Memory B cell (primary cell): ENCODE measurements at regions not wholly inside any gene's neighbourhood (a gene's known extent, or its start where the extent isn't known, plus 50 kb on each side); places are given as distances from the start of the nearest gene placed in this dataset.
"Not testable (repeated sequence)": the region's sequence is repeated elsewhere in the genome, so short reads cannot be mapped to it uniquely, and the experiment has no call there.

Source experiments
- ATAC-seq: fragments of 150-1000 bp; cut with Tn5 transposase; 2 replicates; pipeline ENCODE4 v1.10.0; 2021; ENCODE audit warnings: low read depth, mild to moderate bottlenecking, moderate library complexity
- DNase-seq, 2 donors: peaks; one replicate each; pipeline ENCODE4 v3.0.0; 2022; ENCODE audit warnings: low spot score in 2 of 2
- H3K27ac Mint-ChIP-seq: one replicate; pipeline ENCODE4 v1.8.0; 2022; ENCODE audit warnings: mild to moderate bottlenecking, moderate library complexity, mixed read lengths
- H3K27me3 Mint-ChIP-seq: one replicate; pipeline ENCODE4 v1.8.0; 2022; ENCODE audit warnings: mixed read lengths
- H3K36me3 Mint-ChIP-seq: one replicate; pipeline ENCODE4 v1.8.0; 2022; ENCODE audit warnings: mild to moderate bottlenecking, mixed read lengths
- H3K4me1 Mint-ChIP-seq: one replicate; pipeline ENCODE4 v1.8.0; 2022; ENCODE audit warnings: mixed read lengths
- H3K4me3 Mint-ChIP-seq: one replicate; pipeline ENCODE4 v1.8.0; 2022; ENCODE audit warnings: mild to moderate bottlenecking, moderate library complexity, mixed read lengths
- H3K9me3 Mint-ChIP-seq: one replicate; pipeline ENCODE4 v1.8.0; 2022; ENCODE audit warnings: mixed read lengths

DNA sequence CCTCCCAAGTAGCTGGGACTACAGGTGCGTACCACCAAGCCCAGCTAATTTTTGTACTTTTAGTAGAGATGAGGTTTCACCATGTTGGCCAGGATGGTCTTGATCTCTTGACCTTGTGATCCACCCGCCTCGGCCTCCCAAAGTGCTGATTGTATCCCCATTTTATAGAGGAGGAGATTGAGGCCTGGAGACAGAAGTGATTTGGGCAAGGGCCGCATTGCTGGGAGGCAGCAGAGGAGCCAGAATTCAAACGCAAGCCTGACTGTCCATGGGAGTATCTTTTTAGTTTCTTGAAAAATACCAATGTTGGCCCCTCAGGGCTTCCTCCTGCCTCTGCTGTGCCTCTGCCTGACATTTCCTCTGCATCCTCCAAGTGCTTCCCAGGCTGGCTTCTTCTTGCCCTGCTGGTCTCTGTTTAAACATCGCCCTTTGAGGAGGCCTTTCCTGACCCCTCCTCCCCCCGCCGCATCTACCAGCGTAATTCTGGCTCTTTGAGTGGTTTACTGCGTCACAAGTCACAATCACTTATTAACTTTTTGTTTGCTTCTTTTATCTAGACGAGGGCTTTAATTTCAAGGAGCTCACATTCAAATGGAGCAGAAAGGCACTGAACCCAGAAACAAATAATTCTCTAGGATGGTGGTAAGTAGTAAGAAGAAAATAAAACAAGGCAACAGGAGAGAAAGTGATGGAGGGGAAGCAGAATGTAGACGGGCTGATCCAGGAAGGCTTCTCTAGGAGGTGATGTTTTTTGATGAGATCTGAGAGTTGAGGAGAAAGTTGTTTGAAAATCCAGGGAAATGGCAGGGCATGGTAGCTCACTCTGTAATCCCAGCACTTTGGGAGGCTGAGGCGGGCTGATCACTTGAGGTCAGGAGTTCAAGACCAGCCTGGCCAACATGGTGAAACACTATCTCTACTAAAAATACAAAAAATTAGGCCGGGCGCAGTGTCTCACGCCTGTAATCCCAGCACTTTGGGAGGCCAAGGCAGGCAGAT lies 91.0 kb upstream of the MED13L start:
- H3K4me1 Mint-ChIP-seq = peaks cover 7% of the 10 kb centered on the region
- DNase-seq (no peak), ATAC-seq (no peak)
- H3K4me3 Mint-ChIP-seq = no peak overlapping the region
- H3K27ac Mint-ChIP-seq = peak overlapping the region; percentile 39
- no peaks in the 10 kb centered on the region for H3K36me3 Mint-ChIP-seq
- no peaks in the 10 kb centered on the region for H3K27me3 Mint-ChIP-seq
- no peaks in the 10 kb centered on the region for H3K9me3 Mint-ChIP-seq

DNA sequence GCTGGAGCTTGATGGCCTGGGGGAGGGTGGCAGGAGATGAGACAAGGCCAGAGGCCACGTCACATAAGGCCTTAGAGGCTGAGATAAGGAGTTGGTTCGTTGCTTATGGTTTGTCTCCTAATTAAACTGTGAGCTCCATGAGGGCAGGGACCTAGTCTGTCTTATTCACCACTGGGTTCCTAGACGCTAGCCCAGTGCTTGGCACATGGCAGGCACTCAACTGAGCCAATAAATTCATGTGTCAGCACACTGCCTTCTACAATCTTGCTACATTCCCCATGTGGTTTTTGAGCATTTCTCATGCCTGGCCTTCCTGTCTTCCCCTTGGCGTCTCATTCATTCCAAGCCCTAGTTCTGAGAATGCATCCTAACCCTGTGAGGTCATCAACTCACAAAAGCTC lies 92.5 kb upstream of the MED13L start:
- ATAC-seq (no peak), DNase-seq (no peak)

DNA sequence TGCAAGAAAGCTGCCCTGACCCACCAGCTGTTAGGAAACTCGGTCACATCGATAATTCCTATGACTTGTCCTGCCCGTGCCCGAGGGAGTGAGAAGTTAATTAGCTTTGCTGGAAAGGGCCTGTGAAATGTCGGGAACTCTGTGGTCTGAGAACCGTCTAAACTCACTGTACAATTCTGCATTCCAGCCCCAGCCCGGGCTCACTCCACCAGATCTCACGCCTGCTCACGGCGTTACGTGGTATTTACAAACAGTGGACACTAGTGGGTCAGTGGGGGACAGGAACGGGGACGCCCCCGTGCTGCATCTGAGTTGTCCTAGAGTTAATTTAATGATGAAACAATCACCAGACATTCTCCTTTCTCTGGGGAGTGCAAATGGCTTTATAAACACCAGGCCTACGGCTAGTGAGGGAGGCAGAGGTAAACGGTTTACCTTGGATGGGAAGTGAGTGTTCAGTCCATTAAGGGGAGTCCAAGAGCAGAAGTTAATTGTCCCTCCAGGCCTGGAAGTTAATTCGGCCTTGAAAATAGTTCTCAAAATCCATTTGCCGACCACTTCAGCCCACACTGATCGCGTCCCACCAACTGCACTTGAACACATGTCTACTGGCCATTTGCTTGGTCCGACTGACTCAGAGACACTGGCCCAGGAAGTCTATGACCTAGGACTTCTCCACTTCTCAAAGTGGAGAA lies 93.5 kb upstream of the MED13L start:
- H3K36me3 Mint-ChIP-seq = no peaks in the 10 kb centered on the region
- peaks cover 2% of the 10 kb centered on the region for H3K9me3 Mint-ChIP-seq
- H3K4me3 Mint-ChIP-seq = no peak overlapping the region
- H3K27me3 Mint-ChIP-seq = no peaks in the 10 kb centered on the region
- peaks cover 16% of the 10 kb centered on the region for H3K4me1 Mint-ChIP-seq
- ATAC-seq = no peak
- no peak overlapping the region for H3K27ac Mint-ChIP-seq
- DNase-seq = no peak

More for the DNA sequence above, 92.5 kb upstream of the MED13L start:
- H3K4me1 Mint-ChIP-seq = peaks cover 8% of the 10 kb centered on the region
- no peak overlapping the region for H3K4me3 Mint-ChIP-seq
- H3K36me3 Mint-ChIP-seq = no peaks in the 10 kb centered on the region
- H3K27ac Mint-ChIP-seq = no peak overlapping the region
- no peaks in the 10 kb centered on the region for H3K27me3 Mint-ChIP-seq
- H3K9me3 Mint-ChIP-seq = no peaks in the 10 kb centered on the region

DNA sequence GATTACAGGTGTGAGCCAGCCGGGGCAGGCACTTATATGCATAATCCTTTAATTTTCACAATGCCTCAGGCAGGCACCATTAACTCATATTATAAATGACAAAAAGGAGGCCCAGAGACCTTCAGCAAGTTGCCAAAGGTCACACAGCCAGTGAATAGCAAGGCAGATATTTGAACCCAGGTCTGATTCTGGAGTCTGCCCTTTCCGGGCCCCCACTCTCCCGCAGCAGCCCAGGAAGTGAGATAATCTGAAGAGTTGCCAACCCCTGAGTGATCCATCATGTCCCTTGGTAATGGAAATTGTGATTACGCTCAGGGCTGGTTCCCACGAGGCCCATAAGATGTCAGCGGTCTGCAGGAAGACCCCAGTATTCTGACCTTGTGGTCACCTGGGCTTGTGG lies 95.3 kb upstream of the MED13L start:
- Mint-ChIP-seq H3K4me3 (no peak overlapping the region), H3K36me3 (no peaks in the 10 kb centered on the region), H3K9me3 (peaks cover 2% of the 10 kb centered on the region), H3K27ac (no peak overlapping the region), H3K27me3 (no peaks in the 10 kb centered on the region), H3K4me1 (peaks cover 12% of the 10 kb centered on the region)
- DNase-seq = no peak
- ATAC-seq = no peak

DNA sequence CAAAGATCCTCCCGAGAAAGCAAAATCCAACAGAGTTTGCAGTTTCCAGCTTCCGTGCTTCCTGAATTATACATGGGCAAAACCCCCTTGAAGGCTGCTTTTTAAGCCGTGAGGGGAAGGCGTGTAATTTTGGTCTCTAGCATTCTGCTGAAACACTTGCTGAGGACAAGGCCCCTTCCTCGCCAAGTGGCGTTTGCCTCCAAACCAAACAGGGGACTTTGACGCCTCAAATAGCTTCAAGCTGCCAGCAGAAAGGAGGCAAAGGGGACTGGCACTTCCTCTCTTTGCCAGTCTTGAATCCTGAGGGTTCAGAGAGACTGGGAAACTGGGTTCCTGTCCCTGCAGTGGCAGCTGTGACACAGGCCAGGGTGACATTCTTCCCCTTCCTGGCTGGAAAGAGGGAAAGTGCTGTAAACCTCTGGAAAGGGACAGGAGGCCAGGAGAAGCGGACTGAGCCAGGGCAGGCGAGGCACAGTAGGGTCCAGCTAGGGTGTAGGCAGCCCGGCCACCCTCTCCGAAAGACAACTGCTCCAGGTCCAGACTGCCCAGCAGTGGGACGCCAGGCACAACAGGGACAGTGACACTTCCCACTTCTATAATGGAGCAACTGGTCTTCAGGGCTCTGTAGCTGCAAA lies 96.2 kb upstream of the MED13L start:
- Mint-ChIP-seq H3K27me3 (no peaks in the 10 kb centered on the region), H3K36me3 (no peaks in the 10 kb centered on the region), H3K4me1 (peaks cover 12% of the 10 kb centered on the region), H3K4me3 (no peak overlapping the region), H3K27ac (no peak overlapping the region), H3K9me3 (peaks cover 2% of the 10 kb centered on the region)
- DNase-seq (no peak), ATAC-seq (no peak)

DNA sequence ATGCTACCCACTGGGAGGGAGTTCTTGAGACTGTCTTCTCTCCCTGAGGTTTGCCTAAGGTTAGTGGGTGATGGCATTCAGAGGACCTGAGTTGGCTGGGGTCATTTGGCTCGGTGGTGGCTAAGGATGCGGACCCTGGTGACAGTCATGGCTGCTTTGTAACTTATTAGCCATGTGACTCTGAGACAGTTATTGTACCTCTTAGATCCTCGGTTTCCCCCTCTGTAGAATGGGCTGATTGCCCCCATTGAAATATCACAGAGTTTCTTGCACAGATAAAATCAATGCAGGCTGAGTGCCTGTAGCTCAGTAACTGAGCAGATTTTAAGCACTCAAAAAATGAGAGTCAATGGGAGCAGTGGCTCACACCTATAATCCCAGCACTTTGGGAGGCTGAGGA lies 96.7 kb upstream of the MED13L start:
- no peaks in the 10 kb centered on the region for H3K36me3 Mint-ChIP-seq
- no peak overlapping the region for H3K4me3 Mint-ChIP-seq
- peaks cover 12% of the 10 kb centered on the region for H3K4me1 Mint-ChIP-seq
- no peak for DNase-seq
- ATAC-seq = no peak
- H3K27ac Mint-ChIP-seq = no peak overlapping the region
- peaks cover 2% of the 10 kb centered on the region for H3K9me3 Mint-ChIP-seq
- H3K27me3 Mint-ChIP-seq = no peaks in the 10 kb centered on the region

DNA sequence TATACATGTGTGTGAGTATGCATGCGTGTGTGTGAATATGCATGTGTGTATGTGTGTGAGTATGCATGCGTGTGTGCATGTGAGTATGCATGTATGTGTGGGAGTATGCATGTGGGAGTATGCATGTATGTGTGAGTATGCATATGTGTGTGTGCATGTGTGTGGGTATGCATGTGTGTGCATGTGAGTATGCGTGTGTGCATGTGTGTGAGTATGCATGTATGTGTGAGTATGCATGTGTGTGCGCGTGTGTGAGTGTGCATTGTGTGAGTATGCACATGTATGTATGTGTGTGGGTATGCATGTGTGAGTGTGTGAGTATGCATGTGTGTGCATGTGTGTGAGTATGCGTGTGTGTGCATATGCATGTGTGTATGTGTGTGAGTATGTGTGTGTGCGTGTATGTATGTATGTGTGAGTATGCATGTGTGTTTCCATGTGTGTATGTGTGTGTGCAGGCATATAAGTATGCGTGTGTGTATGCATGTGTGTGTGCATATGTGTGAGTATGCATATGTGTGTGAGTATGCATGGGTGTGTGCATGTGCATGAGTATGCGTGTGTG lies 97.9 kb upstream of the MED13L start:
- Mint-ChIP-seq H3K4me1 (peaks cover 16% of the 10 kb centered on the region), H3K36me3 (no peaks in the 10 kb centered on the region), H3K4me3 (no peak overlapping the region), H3K27ac (no peak overlapping the region), H3K27me3 (no peaks in the 10 kb centered on the region), H3K9me3 (peaks cover 2% of the 10 kb centered on the region)
- DNase-seq (no peak), ATAC-seq (no peak)

DNA sequence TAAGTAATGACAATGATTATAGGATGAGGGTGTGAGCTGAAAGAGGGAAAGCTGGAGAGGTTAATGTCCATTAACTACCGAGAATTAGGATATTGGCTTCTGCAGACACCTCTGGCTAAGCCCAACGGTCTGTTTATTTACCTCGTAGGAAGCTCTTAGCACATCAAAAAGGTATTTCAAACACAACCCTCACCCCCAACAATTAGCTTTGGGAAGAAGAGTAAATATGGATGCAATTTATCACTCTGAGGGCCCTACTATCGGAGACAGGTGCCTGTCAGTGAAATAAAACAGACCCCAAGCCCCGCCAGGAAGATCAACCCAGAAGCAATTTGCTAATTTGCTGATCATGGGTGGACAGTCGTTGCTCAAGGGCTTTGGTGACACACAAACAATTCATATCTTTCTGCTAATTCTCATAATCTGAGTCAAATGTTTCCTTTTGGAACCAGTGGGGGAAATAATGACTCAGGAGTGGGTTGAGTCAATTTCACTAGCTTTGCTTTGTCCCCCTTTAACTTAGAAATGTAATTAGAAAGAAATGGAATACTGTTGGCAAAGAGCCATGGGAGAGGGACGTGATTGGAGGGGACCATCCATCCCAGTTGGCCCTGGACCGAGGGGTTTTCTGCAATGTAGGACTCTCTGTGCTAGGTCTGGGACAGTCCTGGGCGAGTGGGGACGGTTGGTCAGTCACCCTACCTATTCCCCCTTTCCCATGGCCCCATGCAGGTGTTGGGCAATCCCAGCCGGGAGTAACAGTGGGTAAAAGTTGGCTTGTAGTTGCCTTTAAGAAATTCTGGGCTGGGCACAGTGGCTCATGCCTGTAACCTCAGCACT lies 99.1 kb upstream of the MED13L start:
- no peak for ATAC-seq
- Mint-ChIP-seq H3K27me3 (no peaks in the 10 kb centered on the region), H3K4me1 (peaks cover 16% of the 10 kb centered on the region), H3K4me3 (no peak overlapping the region), H3K9me3 (peaks cover 2% of the 10 kb centered on the region), H3K36me3 (no peaks in the 10 kb centered on the region), H3K27ac (no peak overlapping the region)
- no peak for DNase-seq

DNA sequence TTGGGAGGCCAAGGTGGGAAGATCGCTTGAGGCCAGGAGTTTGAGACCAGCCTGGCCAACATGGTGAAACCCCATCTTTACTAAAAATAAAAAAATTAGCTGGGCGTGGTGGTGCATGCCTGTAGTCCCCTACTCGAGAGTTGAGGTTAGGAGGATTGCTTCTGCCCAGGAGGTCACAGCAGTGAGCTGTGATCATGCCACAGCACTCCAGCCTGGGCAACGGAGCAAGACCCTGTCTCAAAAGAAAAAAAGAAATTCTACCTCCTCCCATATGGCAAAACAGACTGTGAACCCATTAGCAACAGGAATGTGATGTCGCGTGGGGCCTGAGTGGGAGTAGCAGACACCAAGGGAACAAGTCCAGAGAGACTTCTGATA lies 99.7 kb upstream of the MED13L start:
- not testable (repeated sequence) for H3K27ac Mint-ChIP-seq, ATAC-seq, DNase-seq, H3K4me3 Mint-ChIP-seq, H3K36me3 Mint-ChIP-seq, H3K27me3 Mint-ChIP-seq, H3K9me3 Mint-ChIP-seq
- H3K4me1 Mint-ChIP-seq = peaks cover 16% of the 10 kb centered on the region

DNA sequence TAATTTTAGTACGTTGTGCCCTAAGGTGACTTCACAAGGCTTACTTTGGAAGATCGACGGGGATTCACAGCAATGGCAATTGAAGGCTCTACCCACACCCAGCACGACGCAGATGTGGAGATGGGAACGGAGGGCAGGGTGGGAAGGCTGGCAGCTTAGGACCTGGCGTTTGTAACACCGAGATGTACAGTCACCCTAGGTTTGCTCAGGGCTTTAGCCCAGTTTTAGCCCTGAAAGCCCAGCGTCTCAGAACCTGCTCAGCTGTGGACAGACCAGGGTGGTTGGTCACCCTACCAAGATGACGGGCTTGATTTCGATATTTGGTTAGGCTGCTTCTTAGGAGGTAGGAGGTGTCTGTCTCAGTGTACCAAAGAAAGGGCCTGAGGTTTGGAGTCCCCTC lies 100.5 kb upstream of the MED13L start:
- no peak for DNase-seq
- H3K4me3 Mint-ChIP-seq = no peak overlapping the region

DNA sequence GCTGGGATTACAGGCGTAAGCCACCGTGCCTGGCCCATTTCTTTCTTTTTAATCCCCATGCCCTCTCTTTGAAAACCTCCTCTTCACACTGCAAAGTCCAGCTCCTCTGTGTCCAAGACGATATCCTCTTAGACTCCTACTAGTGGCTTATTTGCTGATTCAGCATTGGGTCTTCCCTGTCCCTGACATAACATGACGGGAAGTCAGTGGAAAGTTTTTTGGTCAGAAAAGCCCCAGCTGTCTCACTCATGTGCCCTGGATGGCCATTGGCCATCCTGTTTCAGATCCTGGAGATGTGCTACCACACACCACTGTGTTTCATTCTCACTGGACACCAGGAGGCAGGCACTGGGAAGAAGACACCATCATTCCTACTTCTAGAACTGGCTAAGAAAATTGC lies 102.6 kb upstream of the MED13L start:
- Mint-ChIP-seq H3K4me1 (peaks cover 18% of the 10 kb centered on the region), H3K9me3 (peaks cover 2% of the 10 kb centered on the region), H3K27ac (no peak overlapping the region), H3K27me3 (peaks cover 3% of the 10 kb centered on the region), H3K36me3 (no peaks in the 10 kb centered on the region), H3K4me3 (no peak overlapping the region)
- ATAC-seq (no peak), DNase-seq (no peak)

More for the DNA sequence above, 100.5 kb upstream of the MED13L start:
- Mint-ChIP-seq H3K27me3 (peaks cover 3% of the 10 kb centered on the region), H3K27ac (no peak overlapping the region), H3K36me3 (no peaks in the 10 kb centered on the region), H3K9me3 (peaks cover 2% of the 10 kb centered on the region), H3K4me1 (peaks cover 18% of the 10 kb centered on the region)
- ATAC-seq = no peak

DNA sequence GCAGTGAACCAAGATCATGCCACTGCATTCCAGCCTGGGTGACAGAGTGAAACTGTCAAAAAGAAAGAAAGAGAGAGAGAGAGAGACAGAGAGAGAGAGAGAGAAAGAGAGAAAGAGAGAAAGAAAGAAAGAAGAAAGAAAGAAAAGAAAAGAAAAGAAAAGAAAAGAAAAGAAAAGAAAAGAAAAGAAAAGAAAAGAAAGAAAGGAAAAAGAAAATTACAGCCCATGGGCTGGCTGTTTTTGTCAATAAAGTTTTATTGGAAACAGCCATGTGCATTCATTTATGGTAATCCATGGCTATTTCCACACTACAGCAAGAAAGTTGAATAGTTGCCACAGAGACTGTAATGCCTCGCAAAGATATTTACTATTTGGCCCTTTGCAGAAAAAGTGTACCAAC lies 103.2 kb upstream of the MED13L start:
- H3K36me3 Mint-ChIP-seq, H3K27ac Mint-ChIP-seq, DNase-seq, H3K9me3 Mint-ChIP-seq, ATAC-seq, H3K4me3 Mint-ChIP-seq, H3K27me3 Mint-ChIP-seq: not testable (repeated sequence)
- peaks cover 11% of the 10 kb centered on the region for H3K4me1 Mint-ChIP-seq

DNA sequence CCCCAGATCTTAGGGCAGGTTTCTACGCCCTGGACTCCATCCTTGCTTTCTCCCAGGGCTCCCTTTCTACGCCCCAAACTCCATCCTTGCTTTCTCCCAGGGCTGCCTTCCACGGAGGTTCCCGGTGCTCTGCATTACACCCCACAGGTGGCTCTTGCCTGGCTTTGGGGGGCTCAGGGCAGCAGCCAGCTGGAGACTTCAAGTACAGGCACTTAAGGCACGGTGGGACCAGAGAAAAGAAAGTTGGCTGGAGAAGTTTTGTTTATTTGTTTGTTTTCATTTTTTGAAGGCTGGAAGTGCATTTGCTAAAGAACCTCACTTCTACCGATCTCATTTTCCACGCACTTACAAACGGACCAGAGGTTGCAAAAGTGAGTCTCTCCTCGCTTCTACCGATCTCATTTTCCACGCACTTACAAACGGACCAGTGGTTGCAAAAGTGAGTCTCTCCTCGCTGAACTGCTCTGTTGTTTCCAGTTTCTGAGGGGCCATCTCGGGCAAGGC lies 103.8 kb upstream of the MED13L start:
- no peaks in the 10 kb centered on the region for H3K36me3 Mint-ChIP-seq

More for the DNA sequence above, 103.8 kb upstream of the MED13L start:
- H3K27me3 Mint-ChIP-seq = peaks cover 3% of the 10 kb centered on the region
- DNase-seq (no peak), ATAC-seq (no peak)
- no peaks in the 10 kb centered on the region for H3K9me3 Mint-ChIP-seq
- H3K27ac Mint-ChIP-seq = no peak overlapping the region
- H3K4me1 Mint-ChIP-seq = peaks cover 8% of the 10 kb centered on the region
- H3K4me3 Mint-ChIP-seq = no peak overlapping the region
